Ovary (tissue), 7 donors: ENCODE measurements at regions not wholly inside any gene's neighbourhood (a gene's known extent, or its start where the extent isn't known, plus 50 kb on each side); places are given as distances from the start of the nearest gene placed in this dataset.

Experiments
- DNase-seq, 5 donors: peaks; one replicate each; pipeline ENCODE4 v3.0.0-alpha.2; 2019 to 2020
- H3K27ac ChIP-seq, 2 donors: fragments of 200-600 bp; one replicate each; pipeline versions ENCODE4 v1.5.1 to v1.8.0; 2019 to 2022
- H3K27me3 ChIP-seq: fragments of 200-600 bp; one replicate; pipeline ENCODE4 v1.8.0; 2022
- H3K36me3 ChIP-seq: fragments of 200-600 bp; sonication (generic); one replicate; pipeline ENCODE4 v1.5.1; 2019
- H3K4me1 ChIP-seq: one replicate; pipeline ENCODE4 v1.8.1; 2013; ENCODE audit warnings: mild to moderate bottlenecking, moderate library complexity; ENCODE audit not compliant: insufficient read depth
- H3K4me3 ChIP-seq: fragments of 200-600 bp; sonication (generic); one replicate; pipeline ENCODE4 v1.5.1; 2017
- H3K9me3 ChIP-seq, 2 donors: fragments of 200-600 bp in 1 of 2; sonication (generic) in 1 of 2; one replicate each; pipeline versions ENCODE4 v1.5.1 to v1.8.1; 2013 to 2019; ENCODE audit warnings: mild to moderate bottlenecking in 1 of 2, moderate library complexity in 1 of 2
- EP300 ChIP-seq: sonication (generic); formaldehyde crosslinking; IDR thresholded peaks from one replicate; pipeline ENCODE4 v1.6.1; 2017; ENCODE audit warnings: antibody characterized with exemption
- POLR2A ChIP-seq: fragments of 450-650 bp; IDR thresholded peaks from one replicate; pipeline ENCODE4 v1.6.1; 2017; ENCODE audit warnings: antibody characterized with exemption, mild to moderate bottlenecking, moderate library complexity
- WGBS, 3 donors: extraction: QIAGEN DNeasy Blood & Tissue Kit in 1 of 3; methylation state at CpG; one replicate each; pipeline versions ENCODE4 v1.1.5 to v1.1.7; 2013 to 2017; 5-methylcytosine and 5-hydroxymethylcytosine counted together
- intact Hi-C, 4 donors: fragments of 100-400 bp; cut with DNase I; formaldehyde crosslinking; loops; one replicate each; pipeline versions ENCODE4 v1.11.0 to v1.15.1; 2022 to 2023
- TF ChIP-seq, protein P1 (sequence below), 3 donors: fragments of 450-650 bp in 2 of 3; fragments of 200-600 bp in 1 of 3; IDR thresholded peaks; one replicate each; pipeline versions ENCODE4 v1.5.1 to v1.8.0; 2016 to 2022; ENCODE audit warnings: antibody characterized with exemption in 3 of 3, mild to moderate bottlenecking in 1 of 3
- donor health status: DM: no; HTN: no; CAD: no; lungs with moderate emphysema.
- donor health status: DM: no; HTN: no; CAD: no.
- donor health status: Bipolar disorder and iron deficiency.
- donor health status: DM: no; HTN: no; CAD: no.
- donor health status: DM: yes; HTN: yes; CAD: no.

DNA sequence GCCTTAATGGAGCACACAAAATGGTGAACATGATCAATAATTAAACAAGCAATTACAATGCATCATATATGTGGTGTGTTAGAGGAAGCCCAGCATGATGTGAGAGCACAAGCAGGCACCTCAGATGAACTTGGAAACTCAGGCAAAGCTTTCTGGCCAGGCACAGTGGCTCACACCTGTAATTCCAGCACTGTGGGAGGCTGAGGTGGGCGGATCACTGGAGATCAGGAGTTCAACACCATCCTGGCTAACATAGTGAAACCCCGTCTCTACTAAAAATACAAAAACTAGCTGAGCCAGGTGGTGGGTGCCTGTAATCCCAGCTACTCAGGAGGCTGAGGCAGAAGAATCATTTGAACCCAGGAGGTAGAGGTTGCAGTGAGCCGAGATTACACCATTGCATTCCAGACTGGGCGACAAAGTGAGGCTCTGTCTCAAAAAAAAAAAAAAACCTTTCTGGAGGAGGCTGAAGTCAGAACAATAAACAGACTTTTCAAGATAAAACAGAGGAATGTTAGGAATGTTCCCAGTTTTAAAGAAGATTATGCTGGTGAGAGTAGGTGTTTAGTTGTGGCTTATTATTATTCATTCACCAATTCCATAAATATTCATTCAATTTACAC is 159.4 kb downstream of the CEMIP2 start:
- Histone ChIP-seq H3K27ac (no peak overlapping the region), H3K4me3 (no peak overlapping the region), H3K4me1 (peaks cover 4% of the 10 kb centered on the region), H3K9me3 (no peaks in the 10 kb centered on the region), H3K36me3 (no peaks in the 10 kb centered on the region), H3K27me3 (no peaks in the 10 kb centered on the region)
- 28 to 42% (median 34%) methylated on average over 4 of the region's 4 CpGs for WGBS, 3 donors
- intact Hi-C loops, result loop anchor here in 1 of 4 donors (10.0 kb wide), 1 partner anchor 216 kb away; no protein-coding TSS in a partner anchor
- TF ChIP-seq EP300 (no peak), POLR2A (no peak)
- TF ChIP-seq, protein P1, sequence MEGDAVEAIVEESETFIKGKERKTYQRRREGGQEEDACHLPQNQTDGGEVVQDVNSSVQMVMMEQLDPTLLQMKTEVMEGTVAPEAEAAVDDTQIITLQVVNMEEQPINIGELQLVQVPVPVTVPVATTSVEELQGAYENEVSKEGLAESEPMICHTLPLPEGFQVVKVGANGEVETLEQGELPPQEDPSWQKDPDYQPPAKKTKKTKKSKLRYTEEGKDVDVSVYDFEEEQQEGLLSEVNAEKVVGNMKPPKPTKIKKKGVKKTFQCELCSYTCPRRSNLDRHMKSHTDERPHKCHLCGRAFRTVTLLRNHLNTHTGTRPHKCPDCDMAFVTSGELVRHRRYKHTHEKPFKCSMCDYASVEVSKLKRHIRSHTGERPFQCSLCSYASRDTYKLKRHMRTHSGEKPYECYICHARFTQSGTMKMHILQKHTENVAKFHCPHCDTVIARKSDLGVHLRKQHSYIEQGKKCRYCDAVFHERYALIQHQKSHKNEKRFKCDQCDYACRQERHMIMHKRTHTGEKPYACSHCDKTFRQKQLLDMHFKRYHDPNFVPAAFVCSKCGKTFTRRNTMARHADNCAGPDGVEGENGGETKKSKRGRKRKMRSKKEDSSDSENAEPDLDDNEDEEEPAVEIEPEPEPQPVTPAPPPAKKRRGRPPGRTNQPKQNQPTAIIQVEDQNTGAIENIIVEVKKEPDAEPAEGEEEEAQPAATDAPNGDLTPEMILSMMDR (IDR thresholded peaks at IDR 0.05), result no peak
- DNase-seq, result no peak

DNA sequence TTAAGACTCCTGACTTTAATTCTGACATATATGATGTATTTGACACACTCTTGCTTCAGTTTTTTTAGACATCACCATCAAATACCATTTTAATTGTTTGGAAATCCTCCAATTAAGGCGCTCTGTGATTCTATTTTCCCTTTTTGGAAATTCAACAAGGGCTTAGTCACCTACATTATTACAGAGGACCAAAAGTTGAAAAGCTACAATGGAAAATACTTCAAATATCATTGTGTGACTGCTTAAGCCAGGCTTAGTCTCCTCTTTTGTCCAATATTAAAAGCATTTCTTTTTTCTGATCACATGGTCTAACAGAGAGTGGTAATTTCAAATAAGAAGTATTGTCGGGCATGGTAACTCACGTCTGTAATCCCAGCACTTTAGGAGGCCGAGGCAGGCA is 160.3 kb downstream of the CEMIP2 start:
- intact Hi-C loops, result loop anchor here in 1 of 4 donors (10.0 kb wide), 1 partner anchor 217 kb away; no protein-coding TSS in a partner anchor
- TF ChIP-seq EP300 (no peak), POLR2A (no peak)
- H3K4me3 ChIP-seq, result no peak overlapping the region
- no peak for DNase-seq
- no peaks in the 10 kb centered on the region for H3K36me3 ChIP-seq
- H3K9me3 ChIP-seq, result no peaks in the 10 kb centered on the region
- H3K4me1 ChIP-seq, result peaks cover 4% of the 10 kb centered on the region
- WGBS, 3 donors, result 70 to 76% (median 75%) methylated on average over 4 of the region's 4 CpGs
- H3K27me3 ChIP-seq, result no peaks in the 10 kb centered on the region
- no peak overlapping the region for H3K27ac ChIP-seq

DNA sequence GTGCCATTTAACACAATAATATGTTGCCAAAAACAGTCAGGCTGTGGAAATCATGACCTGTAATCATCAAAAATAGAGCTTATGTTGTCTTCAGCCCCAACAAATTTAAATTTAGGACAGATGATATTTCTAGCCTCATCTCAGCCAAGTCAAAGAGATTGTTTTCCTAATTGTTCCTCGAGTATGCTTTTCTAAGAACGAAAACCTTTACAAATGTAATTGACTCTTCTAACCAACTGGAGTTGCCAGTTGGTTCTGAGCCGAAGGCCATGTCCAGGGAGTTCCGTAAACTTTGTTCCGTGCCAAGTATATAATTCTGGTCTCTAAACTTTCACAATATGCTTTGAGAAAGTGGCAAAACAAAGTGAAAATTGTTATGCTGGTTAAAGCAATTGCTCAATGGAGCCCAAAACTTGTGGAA is 160.8 kb downstream of the CEMIP2 start:
- TF ChIP-seq, protein P1 (IDR thresholded peaks at IDR 0.05), result no peak
- TF ChIP-seq POLR2A (no peak), EP300 (no peak)
- Histone ChIP-seq H3K27me3 (no peaks in the 10 kb centered on the region), H3K27ac (no peak overlapping the region), H3K4me1 (peaks cover 4% of the 10 kb centered on the region), H3K9me3 (no peaks in the 10 kb centered on the region), H3K4me3 (no peak overlapping the region), H3K36me3 (no peaks in the 10 kb centered on the region)
- 10 to 20% (median 10%) methylated on average over 5 of the region's 5 CpGs for WGBS, 3 donors
- intact Hi-C loops, result loop anchor here in 1 of 4 donors (10.0 kb wide), 1 partner anchor 217 kb away; no protein-coding TSS in a partner anchor
- DNase-seq, result peak; percentile 31 to 68 (median 54)

DNA sequence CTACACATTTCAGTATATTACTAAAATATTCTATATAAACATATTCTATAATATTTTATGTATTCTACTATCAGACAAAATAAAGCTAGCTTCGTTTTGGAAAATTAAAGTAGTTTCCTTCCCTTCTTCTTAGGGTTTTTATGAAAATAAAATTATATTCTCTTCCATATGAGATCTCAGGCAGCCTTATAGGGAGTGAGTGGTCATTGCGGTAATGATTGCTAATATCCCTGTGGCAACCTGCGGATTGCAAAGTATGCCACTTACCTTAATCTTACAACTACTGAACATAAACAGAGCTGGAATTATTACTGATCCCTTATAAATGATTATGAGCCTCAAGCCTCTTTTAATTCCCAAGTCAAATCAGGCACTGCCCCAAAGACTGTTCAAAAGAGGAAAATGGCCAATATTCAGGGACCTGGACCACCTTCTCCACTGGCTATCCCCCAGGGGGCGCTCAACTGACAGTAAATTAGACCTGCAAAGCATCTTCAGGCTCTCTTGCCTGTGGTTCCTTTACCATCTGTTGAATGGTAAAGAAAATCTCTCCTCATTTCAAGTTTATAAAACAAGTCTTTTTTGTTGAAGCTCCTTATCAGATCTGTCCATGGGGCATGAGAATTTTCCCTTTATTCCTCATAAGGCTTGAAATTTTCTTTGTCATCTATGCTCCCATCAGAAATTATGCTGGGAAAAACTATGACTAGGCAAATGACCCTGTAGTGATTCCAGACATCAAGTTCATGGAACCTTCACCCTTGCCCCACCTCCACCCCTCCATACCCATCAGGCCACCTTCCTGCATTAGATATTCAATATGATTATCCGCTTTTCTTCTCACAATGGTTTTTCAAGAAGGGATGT is 163.9 kb downstream of the CEMIP2 start:
- 65 to 68% (median 65%) methylated on average over 5 of the region's 5 CpGs for WGBS, 3 donors
- Histone ChIP-seq H3K36me3 (no peaks in the 10 kb centered on the region), H3K9me3 (no peaks in the 10 kb centered on the region), H3K4me3 (no peak overlapping the region), H3K4me1 (peaks cover 4% of the 10 kb centered on the region), H3K27me3 (no peaks in the 10 kb centered on the region), H3K27ac (no peak overlapping the region)
- intact Hi-C loops, result loop anchor here in 1 of 4 donors (10.0 kb wide), 1 partner anchor 220 kb away; no protein-coding TSS in a partner anchor
- peak; percentile 51 to 68 (median 59) for DNase-seq
- TF ChIP-seq EP300 (no peak), POLR2A (no peak)
- TF ChIP-seq, protein P1 (IDR thresholded peaks at IDR 0.05), result peak in 2 of 3 donors; percentile 25 to 31
